ENCODE measurements at regions not wholly inside any gene's neighbourhood (a gene's known extent, or its start where the extent isn't known, plus 50 kb on each side); places are given as distances from the start of the nearest gene placed in this dataset.

DNA sequence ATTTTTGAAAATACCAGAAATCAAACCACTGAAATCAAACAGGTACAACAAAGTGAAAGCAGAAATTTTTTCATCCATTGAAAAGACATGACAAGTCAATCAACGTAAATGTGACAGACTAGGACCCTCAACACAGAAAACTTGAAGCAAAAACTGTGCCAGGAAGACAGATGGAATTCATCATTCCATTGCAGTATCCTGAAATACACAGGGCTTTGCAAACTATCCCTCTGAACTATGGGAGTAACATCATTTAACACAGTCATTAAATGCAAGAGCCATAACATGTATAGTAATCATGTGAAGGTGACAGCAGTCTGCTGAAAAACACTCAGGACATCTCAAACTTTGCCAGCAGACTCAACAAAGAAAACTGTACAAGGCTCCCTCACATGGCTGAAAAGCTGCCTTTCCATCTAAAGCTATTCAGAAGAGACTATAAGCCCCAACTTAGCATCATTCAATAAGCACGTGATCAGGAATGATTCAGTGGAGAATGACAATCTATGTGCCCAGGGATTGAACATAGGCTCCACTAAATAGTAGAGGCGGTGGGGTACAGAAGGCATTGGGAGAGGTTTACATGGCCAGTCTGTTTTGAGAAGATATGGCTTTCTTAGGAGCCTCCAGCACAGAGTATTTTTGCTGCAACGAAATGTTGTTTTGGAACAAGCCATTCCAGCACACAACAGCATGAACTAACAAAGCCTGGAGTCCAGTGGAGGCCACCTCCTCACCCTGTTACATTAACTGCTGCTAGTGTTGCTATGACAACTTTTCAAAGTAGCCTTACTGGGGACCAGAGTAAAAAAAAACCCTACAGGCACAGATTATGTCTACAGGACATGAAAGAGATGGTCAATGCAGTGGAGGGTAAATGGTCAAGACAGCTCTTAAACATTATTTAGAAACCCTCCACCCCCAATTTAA is 274.5 kb upstream of the NOCT start:
- FAIRE-seq, result no peak

DNA sequence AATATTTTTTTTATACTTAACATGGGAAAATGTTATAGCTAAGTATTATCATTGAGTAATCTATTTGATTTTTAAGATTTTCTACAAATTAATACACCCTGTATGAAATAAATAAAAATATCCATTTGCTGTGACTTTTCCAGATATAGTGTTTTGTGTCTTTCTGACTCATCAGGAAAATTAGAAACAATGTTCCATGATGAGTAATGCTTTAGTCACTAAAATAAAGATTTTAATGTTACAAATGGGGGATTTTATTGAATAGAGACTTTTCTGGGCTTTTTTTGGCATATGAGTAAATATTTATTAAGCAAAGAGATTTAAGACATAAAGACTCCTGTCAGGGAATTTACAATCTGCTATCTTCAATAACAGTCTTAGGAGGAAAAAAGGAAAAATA is 279.2 kb upstream of the NOCT start:
- FAIRE-seq, result peak; percentile 13

DNA sequence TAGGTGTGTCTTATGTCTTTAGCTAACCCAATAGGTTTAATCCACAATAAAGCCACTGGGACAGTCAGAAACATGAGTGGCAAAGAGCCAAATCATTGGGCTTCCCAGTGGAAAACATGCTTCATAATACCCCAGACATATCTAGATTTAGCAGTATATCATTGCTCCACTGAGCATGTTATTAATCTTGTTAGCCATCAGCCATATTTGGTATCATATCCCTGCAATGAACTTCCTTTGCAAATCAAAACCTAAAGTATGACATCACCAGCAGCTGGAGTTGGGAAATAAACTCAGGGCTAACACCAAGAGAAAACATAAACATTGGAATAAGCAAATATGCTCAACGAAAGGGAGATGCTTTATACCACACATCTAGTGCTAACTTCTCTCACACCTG is 280.8 kb upstream of the NOCT start:
- FAIRE-seq, result no peak

DNA sequence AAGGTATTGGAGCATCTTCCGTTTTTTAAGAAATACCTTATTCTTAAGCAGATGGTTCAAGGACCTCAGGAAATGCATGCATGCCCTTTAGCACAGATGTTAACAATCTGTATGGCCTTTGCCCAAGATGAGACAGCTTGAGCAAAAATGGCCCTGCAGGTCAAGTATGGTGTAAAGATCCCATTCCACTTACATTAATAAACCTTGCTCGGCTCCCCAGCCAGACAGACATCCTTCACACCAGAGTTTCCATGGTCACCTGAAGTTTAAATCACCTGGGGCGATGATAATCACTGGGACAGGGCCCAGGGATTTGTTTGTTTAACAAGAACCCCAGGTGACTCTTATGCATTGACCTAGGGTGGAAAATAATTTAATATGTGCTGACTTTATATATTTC is 287.0 kb upstream of the NOCT start:
- no peak for FAIRE-seq

DNA sequence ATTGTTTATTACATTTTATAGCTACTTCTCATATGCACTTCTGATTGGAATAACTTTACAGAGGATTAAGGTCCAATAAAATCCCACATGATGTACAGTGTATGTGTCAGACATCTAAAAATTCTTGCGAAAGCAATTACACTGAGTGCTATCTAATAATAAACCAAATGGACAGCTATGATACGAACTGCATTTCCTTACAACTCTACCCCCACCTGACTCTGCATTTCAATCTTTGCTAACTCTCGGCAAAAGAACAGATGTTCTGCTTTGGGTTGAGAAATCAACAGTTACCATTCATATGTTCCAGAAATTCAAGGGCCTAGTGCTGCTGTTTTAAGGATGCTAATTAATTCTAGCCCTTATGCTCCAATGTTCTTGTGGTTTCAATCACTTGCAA is 287.9 kb upstream of the NOCT start:
- FAIRE-seq, result no peak

DNA sequence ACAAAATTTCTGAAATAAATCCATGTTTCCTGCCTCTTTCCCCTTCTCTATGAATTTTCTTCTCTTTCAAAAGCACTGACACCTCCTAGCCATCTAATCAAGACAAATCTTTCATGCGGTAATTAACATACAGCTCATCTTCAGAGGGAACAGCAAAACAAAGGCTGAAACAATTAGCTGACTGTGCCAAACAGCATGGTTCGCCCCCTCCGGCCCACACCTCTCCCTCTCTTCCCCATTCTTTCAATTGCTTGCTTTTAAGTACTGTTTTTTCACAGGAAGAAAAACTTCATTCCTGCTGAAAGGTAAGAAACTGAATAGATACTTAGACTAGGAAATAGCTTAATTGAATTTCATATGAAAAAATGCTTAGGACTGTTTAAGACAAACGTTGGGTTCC is 291.1 kb upstream of the NOCT start:
- FAIRE-seq, result no peak

DNA sequence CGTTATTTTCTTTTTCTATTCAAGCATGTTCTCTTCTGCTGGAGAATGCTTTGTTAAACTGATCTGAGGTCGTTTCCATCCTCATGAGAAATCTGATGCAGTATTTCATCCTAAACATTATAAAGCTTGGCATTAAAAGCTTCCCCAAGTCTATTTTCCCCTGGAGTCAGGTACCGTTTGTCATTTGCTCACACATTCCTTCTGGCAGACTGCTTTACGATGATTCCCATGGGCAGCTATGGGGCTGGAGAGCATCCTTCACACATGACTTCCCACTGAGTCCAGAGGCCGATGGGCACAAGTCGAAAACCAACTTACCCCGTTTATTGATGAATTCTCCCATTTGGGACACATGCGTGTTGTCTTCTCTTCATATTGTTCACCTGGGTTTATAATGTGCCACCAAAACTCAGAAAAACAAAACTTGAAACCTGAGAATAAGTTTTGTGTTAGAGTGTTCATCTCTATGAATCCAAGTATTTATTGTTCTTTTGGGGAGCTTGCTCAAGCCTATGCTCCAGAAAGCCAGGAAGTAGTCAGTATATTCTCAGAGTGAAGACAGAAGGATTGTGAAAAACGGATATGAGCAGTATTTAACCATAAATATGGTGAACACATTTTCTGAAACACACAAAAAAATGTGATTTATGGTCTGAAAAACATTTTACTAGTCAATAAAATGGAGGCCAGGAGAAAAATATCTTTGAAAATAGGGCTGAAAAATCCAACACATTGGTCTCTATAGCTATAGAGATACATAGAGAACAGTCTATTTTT is 298.8 kb upstream of the NOCT start:
- FAIRE-seq, result no peak

DNA sequence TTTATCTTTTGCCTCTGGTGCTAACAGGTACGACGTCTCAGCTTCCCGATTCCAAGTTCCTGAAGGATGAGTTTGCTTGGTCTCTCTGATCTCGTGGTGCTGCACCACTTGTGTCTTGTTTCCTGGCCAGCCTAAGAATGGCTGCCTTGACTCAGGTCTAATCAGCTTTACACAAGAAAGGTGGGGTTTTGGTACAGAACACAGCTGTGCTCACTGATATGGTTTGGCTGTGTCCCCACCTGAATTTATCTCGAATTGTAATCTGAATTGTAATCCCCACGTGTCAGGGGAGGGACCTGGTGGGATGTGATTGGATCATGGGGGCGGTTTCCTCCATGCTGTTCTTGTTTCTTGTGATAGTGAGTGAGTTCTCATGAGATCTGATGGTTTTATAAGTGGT is 305.3 kb upstream of the NOCT start:
- no peak for FAIRE-seq

DNA sequence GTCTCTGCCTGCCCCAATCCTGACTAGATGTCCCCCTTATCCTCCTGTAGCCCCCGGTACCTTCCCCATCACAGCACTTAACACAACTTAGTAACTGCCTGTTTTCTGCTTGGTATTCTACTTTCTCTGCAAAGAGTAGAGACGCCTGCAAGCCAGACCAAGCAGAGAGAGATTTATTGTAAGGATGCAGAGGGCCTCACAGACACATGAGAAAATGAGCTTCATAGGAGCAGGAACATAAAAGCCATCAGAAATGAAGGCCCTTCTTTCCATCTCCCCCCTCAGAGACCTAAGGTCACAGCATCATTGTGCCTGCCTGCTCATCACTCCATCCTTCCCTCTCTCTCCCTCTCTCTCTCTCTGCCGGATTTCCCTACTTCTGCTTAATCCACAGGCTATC is 305.7 kb upstream of the NOCT start:
- FAIRE-seq, result no peak

DNA sequence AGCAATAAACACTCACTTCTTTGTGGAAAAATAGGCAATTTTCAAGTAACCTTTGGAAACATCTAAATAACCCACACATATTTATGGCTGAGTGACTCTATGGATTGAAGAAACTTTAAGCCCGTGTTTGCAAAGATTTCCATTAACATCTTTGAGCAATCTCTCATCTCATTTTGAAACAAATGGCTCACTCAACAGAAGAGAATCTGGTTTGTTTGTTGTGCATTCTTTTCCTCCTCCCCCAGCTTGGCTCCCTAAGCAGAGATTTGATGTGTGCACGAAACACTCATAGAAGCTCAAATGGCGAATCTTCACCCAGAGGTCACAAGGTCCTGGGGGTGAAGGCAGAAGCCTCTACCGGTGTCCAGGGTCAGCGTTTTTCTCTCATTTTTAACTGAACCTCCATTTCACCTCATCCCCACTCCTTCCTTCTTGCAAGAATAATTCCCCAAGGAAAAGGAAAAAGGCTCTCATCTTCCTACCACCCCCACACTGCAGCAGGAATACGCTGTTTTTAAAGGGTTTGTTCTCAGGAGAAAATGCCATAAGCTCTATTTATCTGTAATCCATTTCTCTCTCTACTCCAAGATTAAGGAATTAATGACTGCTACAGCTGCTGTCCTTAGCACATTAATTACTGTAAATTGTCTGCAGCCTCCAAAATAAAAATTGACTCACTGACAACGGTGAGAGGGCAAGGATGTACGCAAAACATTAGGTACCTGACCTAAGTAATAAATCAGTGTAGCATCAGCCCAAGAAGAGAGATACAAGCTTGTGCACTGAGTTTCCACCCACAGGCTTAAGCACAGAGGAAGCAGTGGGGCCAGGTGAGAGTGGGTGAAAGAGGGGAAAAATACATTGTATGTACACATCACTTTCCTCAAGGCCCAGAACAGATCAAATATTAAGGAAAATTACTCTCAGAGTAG is 307.6 kb upstream of the NOCT start:
- no peak for FAIRE-seq

DNA sequence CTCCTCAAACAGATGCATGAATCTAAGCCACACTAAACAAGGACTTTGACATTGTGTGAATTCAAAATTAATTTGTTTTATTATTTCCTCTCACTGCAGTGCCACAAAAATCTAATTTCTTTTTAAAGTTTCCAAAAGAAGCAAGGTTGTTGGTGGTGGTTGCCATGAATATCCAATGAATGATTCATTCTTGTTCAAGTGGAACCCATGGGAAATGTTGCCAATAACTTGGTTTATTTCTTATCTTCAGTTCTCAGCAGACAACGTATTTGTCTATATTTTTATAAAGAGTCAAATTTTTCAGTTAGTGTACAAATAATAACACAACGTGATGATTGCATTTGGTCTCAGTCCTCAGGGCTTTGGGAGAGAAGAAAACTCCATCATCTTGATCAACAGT is 309.4 kb upstream of the NOCT start:
- no peak for FAIRE-seq

DNA sequence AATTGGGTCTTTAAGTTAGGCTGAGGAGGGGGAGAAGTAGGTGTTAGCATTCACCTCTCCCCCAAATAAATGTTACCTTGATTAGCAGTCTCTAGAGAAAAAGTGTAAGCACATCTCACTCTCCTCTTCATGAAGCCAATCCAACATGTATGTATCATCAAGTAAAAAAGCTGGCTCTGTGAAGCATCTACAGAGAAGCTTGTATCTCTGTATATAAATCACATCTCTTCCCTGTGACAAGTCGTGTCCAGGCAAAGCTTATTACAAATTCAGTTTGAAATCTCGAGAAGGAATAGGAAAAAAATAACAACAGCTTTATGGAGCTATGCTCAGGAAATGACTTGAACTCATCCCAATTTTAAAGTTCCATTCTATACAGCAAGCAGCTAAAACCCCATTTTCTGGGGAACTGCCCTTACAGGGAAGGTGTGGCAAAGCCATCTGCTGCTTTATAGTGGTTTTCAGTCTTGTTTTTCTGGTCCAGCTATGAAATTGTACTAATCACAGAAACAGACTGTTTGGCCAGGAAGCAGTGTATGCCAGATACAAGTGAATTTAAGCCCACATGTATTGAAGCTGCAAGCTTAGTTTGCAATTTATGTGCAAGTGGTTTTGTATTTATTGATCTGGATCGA is 313.3 kb upstream of the NOCT start:
- FAIRE-seq, result no peak

DNA sequence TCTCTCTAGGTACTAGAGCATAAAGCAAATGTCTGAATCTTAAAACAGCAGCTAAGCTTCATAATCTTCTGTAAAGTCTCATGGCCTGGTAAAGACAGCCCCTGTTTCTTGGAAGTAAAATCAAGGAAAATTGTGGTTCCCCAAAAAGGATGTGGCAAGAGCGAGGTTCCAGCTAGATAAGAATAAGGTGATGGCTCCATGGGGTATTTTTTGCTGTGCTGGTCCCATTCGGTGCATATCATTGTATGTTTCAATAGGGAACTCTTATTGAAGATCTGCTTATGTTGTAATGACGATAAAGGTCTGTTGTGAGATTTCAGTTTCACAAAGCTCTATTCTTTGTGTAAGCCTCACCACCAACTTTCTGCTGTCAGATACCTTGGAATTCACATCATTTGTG is 316.9 kb upstream of the NOCT start:
- FAIRE-seq, result no peak

DNA sequence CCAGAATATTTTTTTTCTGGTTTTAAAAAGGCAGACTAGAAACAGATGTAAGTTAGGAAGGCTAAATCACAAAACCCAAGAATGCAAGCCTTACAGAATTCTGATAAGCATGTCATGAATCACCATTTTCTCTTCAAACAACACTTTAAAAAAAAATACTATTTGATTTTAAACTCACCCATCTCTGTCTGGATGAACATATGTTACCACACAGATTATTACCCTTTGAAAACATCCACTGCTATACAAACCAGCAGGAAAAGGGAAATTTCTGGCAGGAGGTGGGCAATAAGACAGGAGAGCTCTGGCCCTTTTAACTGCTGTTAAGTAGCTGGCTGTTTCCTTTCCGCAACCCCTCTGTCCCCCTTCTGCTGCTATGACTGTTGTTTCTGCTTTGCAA is 317.7 kb upstream of the NOCT start:
- FAIRE-seq, result no peak

DNA sequence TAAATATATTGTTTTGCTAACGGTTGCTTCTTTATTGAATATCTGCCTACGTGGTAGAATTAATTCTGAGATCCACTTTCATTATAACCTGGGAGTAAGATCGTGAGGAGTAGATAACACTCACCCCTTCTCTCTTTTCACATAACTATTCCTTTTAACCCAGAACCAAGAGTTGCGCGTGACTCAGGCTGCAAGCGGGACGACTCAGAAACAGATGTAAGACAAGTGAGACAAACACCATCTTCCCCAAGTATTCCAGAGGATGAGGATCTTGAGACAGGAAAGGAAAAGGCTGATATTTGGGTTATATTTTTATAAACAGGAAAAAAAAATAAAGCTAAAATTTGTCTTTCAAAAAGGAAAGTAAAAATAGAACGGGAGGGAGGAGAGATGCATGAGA is 318.8 kb upstream of the NOCT start:
- no peak for FAIRE-seq

DNA sequence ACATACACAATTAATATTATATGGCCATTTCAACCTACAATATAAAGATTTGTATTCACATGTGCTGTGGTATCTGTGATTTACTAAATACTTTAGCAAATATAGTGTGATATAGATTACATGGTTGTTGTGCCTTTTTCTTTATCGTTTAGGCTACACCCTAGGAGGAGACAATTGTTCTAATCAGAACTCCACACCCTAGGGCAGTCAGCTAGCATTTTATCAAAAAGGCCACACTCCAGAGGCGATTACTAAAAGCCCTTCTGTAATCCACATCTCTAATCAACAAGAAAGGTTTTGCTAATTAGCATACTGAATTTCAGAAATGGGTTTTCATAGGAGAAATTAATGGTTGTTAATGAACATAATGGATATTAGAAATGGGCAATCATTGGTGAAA is 319.5 kb upstream of the NOCT start:
- no peak for FAIRE-seq

DNA sequence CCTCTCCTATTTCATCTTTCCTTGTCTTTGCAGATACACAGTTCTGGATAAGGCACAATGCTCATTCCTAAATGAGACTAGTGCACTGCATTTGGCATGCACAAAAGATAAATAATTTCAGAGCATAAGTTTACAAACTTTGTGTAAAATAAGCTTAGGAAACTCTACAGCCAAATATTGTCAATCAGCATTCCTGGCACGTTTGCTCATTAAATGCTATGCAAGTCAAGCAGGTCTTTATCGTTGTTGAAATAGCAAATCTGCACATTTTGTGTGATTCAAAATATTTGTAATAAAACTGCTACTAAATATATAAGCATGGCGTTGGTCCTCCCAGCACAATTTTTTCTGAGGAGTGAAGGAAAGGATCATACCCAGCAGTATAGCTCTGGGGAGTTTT is 322.1 kb upstream of the NOCT start:
- FAIRE-seq, result no peak

DNA sequence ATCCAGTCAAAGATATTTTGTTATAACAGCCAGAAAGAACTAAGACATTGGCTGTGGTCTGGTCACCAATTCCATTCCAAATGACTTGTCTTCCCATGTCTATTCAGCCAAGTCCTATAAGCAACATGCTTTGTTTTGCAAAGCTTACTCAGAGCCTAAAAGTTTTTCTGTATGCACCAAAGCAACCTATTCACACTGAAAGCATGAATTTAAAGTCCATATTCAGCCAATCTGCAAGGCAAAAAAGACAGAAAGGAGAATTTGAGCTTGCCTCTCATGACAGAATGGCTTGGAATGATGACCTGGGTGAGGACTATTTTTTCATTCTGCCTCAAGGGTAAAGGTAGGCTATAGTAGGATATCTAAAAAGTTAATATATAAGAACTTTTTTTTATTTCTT is 323.2 kb upstream of the NOCT start:
- no peak for FAIRE-seq

DNA sequence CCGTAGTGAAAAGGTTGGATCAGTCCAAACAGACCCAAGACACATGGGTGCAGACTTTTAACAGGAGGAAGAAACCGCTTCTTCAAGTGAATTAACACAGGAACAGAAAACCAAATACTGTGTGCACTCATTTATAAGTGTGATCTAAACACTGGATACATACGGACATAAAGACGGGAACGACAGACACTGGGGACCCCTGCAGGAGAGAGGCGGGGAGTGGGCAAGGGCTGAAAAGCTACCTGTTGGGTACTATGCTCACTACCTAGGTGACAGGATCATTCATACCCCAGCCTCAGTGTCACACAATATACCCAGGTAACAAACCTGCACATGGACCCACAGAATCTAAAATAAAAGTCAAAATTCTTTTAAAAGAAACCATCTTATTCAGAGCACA is 326.0 kb upstream of the NOCT start:
- no peak for FAIRE-seq

DNA sequence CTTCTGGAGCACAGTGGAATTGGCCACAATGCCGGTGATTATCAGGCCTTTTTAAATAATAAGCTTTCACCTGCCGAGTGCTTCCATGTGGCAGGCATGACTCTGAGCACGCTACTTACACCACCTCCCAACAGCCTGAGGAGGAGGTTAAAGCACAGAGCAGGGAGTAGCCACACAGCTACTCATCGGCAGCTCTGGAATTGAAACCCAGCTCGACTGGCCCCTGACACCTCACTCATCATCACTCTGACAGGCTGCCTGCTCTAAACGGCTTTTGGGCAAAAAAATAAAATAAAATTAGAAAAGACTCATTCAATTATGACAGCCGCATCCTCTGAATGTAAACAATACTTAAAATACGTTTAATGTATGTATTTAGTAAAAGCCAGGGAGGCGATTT is 326.4 kb upstream of the NOCT start:
- no peak for FAIRE-seq

DNA sequence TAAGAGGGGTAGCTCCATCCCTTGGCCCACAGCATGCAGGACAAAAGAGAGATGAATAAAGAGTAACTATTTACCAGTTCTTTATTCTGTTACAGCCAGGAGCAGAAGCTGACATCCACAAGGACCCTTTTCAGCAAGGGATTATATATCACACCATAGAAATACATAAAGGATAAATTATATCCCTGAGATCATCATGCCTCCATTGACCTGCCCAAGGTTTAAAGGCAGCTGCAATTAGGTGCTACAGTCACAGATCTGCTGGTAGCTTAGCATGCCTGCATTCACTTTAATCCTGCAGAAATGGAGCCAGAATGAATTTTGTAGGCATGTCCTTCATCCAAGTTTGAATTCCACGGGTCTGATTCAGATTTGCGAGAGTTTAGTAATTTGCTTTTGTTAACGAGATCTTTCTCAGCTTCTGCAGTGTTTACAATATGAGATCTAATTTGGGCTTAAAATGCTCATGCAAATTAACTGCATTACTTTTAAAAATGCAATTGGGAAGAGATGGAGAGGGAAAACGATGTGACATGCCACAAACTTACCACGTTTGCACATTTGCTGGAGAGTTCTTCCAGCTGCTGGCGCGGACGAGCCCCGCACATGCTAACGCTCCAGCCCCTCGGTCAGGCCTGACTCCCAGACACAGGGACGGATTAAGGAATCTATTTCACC is 327.0 kb upstream of the NOCT start:
- no peak for FAIRE-seq
